ENCODE measurements at regions not wholly inside any gene's neighbourhood (a gene's known extent, or its start where the extent isn't known, plus 50 kb on each side); places are given as distances from the start of the nearest gene placed in this dataset.

GRCh38 chr3:28634019-28634418, 285.4 kb upstream of the AZI2 start:
- Histone ChIP-seq H3K27me3 (replicated peaks in 1 of 2; ENCODE audit: control insufficient read depth in 2 of 2, insufficient read depth in 2 of 2, low read length in 1 of 2) (no peaks in the 10 kb centered on the region), H3K79me2 (ENCODE audit: control insufficient read depth, insufficient read depth, low read length) (no peaks in the 10 kb centered on the region), H3K9me3 (replicated peaks; ENCODE audit: control insufficient read depth, insufficient read depth, low read length) (no peaks in the 10 kb centered on the region), H3K36me3 (ENCODE audit: control insufficient read depth in 2 of 2, insufficient read depth in 2 of 2, low read length in 1 of 2) (no peaks in the 10 kb centered on the region), H4K20me1 (ENCODE audit: control insufficient read depth, insufficient read depth) (no peaks in the 10 kb centered on the region), H3K4me3 (no peak overlapping the region), H3K4me2 (ENCODE audit: control insufficient read depth, insufficient read depth) (no peak overlapping the region), H2AFZ (ENCODE audit: control insufficient read depth, low read depth, low read length) (no peak overlapping the region), H3K27ac (ENCODE audit: control insufficient read depth, insufficient read depth) (no peak overlapping the region), H3K4me1 (ENCODE audit: control insufficient read depth, insufficient read depth, low read length) (no peaks in the 10 kb centered on the region), H3K9ac (ENCODE audit: control insufficient read depth, insufficient read depth, low read length) (no peak overlapping the region)
- POLR2A ChIA-PET, result no interaction called here
- no peak for FAIRE-seq
- ATAC-seq, result no peak
- SMC1A ChIA-PET (ENCODE audit: uncharacterized antibody, unreplicated experiment), result interaction anchor here (1.5 kb wide), 1 partner anchor 21 kb away, joined by 3 read pairs; no protein-coding TSS in a partner anchor
- TF ChIP-seq TCF12 (IDR thresholded peaks at IDR 0.05; ENCODE audit: low read depth, low read length), result no peak
- no peak for TF ChIP-seq ZNF592 (IDR thresholded peaks at IDR 0.05)
- TF ChIP-seq ATF3 (IDR thresholded peaks at IDR 0.05; ENCODE audit: borderline replicate concordance, extremely low read depth, low read depth, low read length), result no peak
- no peak for TF ChIP-seq EZH2 (IDR thresholded peaks at IDR 0.05; ENCODE audit: borderline replicate concordance, control insufficient read depth, low read depth, low read length)
- no peak for TF ChIP-seq NKRF (conservative IDR thresholded peaks at IDR 0.05)
- no peak for TF ChIP-seq TCF7 (IDR thresholded peaks at IDR 0.05; ENCODE audit: borderline replicate concordance)
- TF ChIP-seq RAD21 (IDR thresholded peaks at IDR 0.05; ENCODE audit: insufficient read depth, low read depth, low read length), result no peak
- no peak for TF ChIP-seq SMARCA5 (IDR thresholded peaks at IDR 0.05)
- TF ChIP-seq GABPA (IDR thresholded peaks at IDR 0.05; ENCODE audit: low read depth), result no peak
- BruUV-seq (replicated peaks), result no TSS peak
- RAD21 ChIA-PET (ENCODE audit: unreplicated experiment), result no interaction called here
- in situ Hi-C loops (cut with MboI) (no loop called here), intact Hi-C loops (cut with micrococcal nuclease; ENCODE audit: unreplicated experiment) (no loop called here)
- no peak for DNase-seq (ENCODE audit: low read depth, low spot score)
- CTCF ChIA-PET, result no interaction called here
- 52% methylated on average over 2 of the region's 2 CpGs for WGBS (ENCODE audit: insufficient coverage, insufficient replicate concordance, low lambda C conversion rate, missing lambda C conversion rate)

Data from GM12878 (cell line).